ENCODE measurements at regions not wholly inside any gene's neighbourhood (a gene's known extent, or its start where the extent isn't known, plus 50 kb on each side); places are given as distances from the start of the nearest gene placed in this dataset.

DNA sequence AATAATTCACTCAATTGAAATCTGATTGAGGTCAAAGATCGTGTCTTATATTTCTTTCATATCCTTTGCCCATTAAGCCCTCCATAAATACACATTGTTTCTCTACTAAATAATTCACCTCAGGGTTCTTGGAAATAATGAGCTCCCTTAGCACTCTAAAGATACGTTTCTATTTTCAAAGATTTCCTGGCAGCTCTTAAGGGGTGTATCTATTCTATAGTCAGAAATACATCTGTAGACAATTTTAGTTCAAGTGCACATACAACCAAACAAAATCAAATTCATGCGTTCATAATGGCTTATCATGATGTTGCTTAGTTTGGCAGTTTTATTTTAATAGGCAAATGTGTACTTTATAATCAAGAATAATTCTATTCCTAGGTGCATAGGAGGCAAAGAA is 361.1 kb upstream of the DDHD1 start:
- H3K36me3 ChIP-seq = no peaks in the 10 kb centered on the region
- H3K4me3 ChIP-seq = no peak overlapping the region
- intact Hi-C loops (cut with DNase I) = no loop called here
- DNase-seq (no peak), ATAC-seq (no peak)
- no peak overlapping the region for H3K27ac ChIP-seq
- H3K4me1 ChIP-seq = no peaks in the 10 kb centered on the region
- no peaks in the 10 kb centered on the region for H3K27me3 ChIP-seq (ENCODE audit: low read depth)
- TF ChIP-seq, protein P1, sequence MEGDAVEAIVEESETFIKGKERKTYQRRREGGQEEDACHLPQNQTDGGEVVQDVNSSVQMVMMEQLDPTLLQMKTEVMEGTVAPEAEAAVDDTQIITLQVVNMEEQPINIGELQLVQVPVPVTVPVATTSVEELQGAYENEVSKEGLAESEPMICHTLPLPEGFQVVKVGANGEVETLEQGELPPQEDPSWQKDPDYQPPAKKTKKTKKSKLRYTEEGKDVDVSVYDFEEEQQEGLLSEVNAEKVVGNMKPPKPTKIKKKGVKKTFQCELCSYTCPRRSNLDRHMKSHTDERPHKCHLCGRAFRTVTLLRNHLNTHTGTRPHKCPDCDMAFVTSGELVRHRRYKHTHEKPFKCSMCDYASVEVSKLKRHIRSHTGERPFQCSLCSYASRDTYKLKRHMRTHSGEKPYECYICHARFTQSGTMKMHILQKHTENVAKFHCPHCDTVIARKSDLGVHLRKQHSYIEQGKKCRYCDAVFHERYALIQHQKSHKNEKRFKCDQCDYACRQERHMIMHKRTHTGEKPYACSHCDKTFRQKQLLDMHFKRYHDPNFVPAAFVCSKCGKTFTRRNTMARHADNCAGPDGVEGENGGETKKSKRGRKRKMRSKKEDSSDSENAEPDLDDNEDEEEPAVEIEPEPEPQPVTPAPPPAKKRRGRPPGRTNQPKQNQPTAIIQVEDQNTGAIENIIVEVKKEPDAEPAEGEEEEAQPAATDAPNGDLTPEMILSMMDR (IDR thresholded peaks at IDR 0.05) = no peak
- H3K9me3 ChIP-seq = no peaks in the 10 kb centered on the region

DNA sequence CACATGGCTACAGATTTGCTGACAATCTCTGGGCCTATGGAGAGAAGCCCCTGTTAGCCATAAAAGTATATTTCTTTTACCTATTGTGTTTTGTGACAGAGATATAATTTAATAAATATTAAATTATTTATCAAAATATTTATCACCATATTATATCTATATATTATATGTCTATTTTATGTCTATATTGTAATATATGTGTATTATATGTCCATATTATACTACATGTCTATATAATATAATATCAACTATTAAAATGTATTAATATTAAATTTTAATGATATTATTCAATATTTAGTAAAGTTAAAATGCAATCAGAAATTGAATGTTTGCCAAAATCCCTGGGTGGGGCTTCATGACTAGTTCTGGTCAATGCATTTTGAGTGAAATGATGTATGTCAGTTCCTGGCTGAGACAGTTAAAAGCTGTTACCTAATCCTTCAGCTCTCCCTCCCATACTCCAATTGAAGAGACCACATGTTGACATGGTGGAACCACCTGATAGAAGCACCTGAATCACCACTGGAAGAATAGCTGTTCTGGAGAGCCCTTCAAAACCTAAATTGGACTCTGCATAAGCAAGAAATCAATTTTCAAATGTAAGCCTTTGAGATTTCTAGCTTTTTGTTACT is 357.3 kb upstream of the DDHD1 start:
- Histone ChIP-seq H3K36me3 (no peaks in the 10 kb centered on the region), H3K27ac (no peak overlapping the region), H3K4me1 (no peaks in the 10 kb centered on the region), H3K27me3 (ENCODE audit: low read depth) (no peaks in the 10 kb centered on the region), H3K4me3 (no peak overlapping the region), H3K9me3 (no peaks in the 10 kb centered on the region)
- TF ChIP-seq, protein P1 (IDR thresholded peaks at IDR 0.05) = no peak
- no peak for ATAC-seq
- DNase-seq = no peak
- intact Hi-C loops (cut with DNase I) = no loop called here

DNA sequence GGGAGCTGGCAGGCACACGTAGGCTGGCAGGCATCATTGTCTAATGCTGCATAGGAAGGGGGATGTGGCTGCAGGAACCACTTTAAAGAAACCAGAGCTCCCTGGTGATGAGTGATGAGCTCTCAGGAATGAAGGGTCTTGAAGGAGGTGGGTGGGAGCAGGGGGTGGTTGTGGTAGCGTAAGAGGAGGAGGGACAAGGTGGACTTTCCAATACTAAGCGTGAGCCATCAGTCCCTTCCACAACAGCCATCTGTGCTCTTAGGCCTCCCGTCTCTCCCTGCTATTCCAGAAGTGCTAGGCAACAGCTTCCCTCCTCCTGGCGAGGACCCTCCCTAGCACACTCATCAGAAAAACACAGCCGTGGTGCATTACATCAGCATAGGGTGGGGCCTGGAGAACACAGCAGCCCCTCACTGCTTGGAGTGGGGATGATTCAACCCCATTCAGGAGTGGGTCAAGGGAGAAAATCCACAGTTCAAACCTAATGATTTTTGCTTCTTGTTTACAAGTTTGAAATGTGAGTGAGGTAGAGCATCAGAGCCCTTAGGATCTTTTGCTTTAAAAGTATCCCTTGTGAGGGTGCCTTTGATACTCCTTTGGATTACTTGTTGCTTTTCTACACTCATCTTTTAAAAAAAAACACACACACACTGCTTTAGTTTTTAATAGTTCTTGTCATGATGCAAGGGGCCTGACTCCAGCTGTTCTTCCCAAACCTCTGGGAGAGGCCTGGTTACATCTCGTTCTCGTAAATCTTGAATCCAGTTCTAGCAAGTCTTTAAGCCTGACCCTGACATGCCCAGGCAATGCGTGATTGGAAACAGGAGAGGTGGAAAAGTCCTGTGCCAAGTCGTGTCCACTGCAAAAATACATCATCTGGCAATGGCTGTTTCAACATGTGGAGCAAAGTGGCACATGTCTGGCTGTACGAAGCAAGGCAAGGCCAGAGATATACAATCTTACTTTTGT is 356.4 kb upstream of the DDHD1 start:
- no peak for DNase-seq
- ATAC-seq = peak; percentile 59 to 69

DNA sequence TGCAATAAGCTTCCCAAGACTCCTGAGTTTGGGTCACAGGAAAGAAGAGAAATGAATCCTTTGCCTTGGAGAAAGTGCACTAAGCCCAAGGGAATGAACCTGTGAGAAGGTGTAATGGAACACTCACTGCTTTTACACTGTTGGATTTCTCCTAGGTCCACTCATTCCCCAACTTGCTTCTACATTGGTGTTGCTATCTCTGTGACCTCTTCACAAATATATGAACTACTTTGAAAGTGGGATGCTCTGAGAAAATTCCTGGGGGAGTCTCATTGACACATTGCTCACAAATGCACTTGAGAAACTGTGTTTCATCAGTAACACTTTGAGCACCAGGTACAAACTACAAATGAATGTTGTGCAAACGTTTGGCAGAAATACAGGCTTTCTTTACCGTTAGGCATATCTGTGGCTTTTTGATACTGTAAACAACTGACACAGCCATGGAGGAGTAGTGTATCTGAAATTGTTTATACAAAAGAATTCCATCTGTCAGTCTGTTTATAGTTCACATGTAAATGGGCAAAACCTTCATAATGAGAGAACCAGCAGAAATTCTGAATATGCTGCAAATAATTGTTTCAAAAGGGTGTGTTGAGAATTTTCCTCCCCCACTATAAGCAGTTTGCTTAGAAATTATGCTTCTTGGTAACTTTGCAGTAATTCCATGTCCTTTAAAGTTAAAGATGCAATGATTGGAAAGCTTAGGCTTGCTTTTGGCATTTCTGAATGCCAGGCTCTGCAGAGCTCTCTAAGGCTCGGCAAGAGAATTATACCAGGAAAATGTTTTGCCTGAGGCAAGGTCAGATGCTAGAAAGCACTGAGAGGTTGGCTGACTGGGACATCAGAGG is 348.5 kb upstream of the DDHD1 start:
- H3K4me1 ChIP-seq = peaks cover 10% of the 10 kb centered on the region
- ATAC-seq (peak in 1 of 2 donors; percentile 32), DNase-seq (no peak)
- intact Hi-C loops (cut with DNase I) = no loop called here
- no peak overlapping the region for H3K27ac ChIP-seq
- TF ChIP-seq, protein P1 (IDR thresholded peaks at IDR 0.05) = no peak
- no peaks in the 10 kb centered on the region for H3K27me3 ChIP-seq (ENCODE audit: low read depth)
- H3K36me3 ChIP-seq = no peaks in the 10 kb centered on the region
- peaks cover 15% of the 10 kb centered on the region for H3K9me3 ChIP-seq
- no peak overlapping the region for H3K4me3 ChIP-seq

More for the DNA sequence above, 356.4 kb upstream of the DDHD1 start:
- Histone ChIP-seq H3K27ac (peak overlapping the region; percentile 44), H3K36me3 (no peaks in the 10 kb centered on the region), H3K4me1 (no peaks in the 10 kb centered on the region), H3K27me3 (ENCODE audit: low read depth) (no peaks in the 10 kb centered on the region), H3K4me3 (no peak overlapping the region), H3K9me3 (peaks cover 4% of the 10 kb centered on the region)
- intact Hi-C loops (cut with DNase I) = no loop called here
- TF ChIP-seq, protein P1 (IDR thresholded peaks at IDR 0.05) = no peak

DNA sequence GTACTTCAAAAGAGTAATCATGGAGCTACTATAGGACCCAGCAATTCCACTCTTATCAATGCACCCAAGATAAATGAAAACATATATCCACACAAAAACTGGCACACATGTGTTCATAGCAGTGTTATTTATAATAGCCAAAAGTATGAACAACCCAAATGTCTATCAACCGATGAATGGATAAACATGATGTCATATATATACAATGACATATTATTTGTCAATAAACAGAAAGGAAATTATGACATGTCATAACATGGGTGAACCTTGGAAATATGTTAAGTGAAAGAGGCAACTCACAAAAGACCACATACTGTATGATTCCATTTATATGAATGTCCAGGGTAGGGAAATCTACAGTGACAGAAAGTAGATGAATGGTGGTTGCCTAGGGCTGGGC is 347.1 kb upstream of the DDHD1 start:
- ATAC-seq (no peak), DNase-seq (no peak)
- H3K27me3 ChIP-seq (ENCODE audit: low read depth) = no peaks in the 10 kb centered on the region
- peaks cover 10% of the 10 kb centered on the region for H3K4me1 ChIP-seq
- intact Hi-C loops (cut with DNase I) = no loop called here
- no peaks in the 10 kb centered on the region for H3K36me3 ChIP-seq
- TF ChIP-seq, protein P1 (IDR thresholded peaks at IDR 0.05) = no peak
- H3K9me3 ChIP-seq = peaks cover 15% of the 10 kb centered on the region
- no peak overlapping the region for H3K27ac ChIP-seq
- no peak overlapping the region for H3K4me3 ChIP-seq
